Muscle layer of colon (tissue), 2 donors: ENCODE measurements at regions not wholly inside any gene's neighbourhood (a gene's known extent, or its start where the extent isn't known, plus 50 kb on each side); places are given as distances from the start of the nearest gene placed in this dataset.
"Not testable (repeated sequence)": the region's sequence is repeated elsewhere in the genome, so short reads cannot be mapped to it uniquely, and the experiment has no call there.

Experiments
- H3K27ac ChIP-seq: one replicate; pipeline ENCODE4 v1.7.0; 2013; ENCODE audit warnings: low read depth, mild to moderate bottlenecking, low read length, moderate library complexity
- H3K27me3 ChIP-seq, 2 donors: one replicate each; pipeline ENCODE4 v1.7.0; 2013; ENCODE audit warnings: low read length in 2 of 2, mild to moderate bottlenecking in 2 of 2; ENCODE audit not compliant: insufficient read depth in 2 of 2, control insufficient read depth in 1 of 2
- H3K36me3 ChIP-seq: one replicate; pipeline ENCODE4 v1.7.0; 2013; ENCODE audit warnings: mild to moderate bottlenecking, low read length; ENCODE audit not compliant: insufficient read depth
- H3K4me1 ChIP-seq: one replicate; pipeline ENCODE4 v1.7.0; 2013; ENCODE audit warnings: mild to moderate bottlenecking, low read length; ENCODE audit not compliant: insufficient read depth
- H3K4me3 ChIP-seq, 2 donors: one replicate each; pipeline ENCODE4 v1.7.0; 2013; ENCODE audit warnings: low read length in 2 of 2, low read depth in 1 of 2, mild to moderate bottlenecking in 1 of 2, moderate library complexity in 1 of 2
- H3K9ac ChIP-seq: one replicate; pipeline ENCODE4 v1.7.0; 2013; ENCODE audit warnings: low read length
- H3K9me3 ChIP-seq: one replicate; pipeline ENCODE4 v1.7.0; 2013; ENCODE audit warnings: mild to moderate bottlenecking, low read length
- donor health status: abdominal sarcoma.
- donor health status: Adenocarcinoma of cecum.

DNA sequence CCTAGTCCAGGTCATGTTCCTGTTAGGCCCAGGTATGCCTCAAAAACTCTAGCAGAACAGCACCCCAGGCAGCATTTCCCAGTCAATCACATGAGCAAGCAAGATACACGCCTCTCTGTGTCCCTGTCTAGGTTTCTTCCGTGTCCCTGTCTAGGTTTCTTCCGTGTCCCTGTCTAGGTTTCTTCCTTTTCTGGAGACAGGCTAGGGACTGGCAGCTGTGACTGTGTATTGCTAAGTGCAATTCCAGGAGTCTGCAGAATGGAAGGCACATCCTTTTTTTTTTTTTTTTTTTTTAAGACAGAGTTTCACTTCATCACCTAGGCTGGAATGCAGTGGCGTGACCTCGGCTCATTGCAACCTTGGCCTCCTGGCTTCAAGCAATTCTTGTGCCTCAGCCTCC, 77.6 kb downstream of the SETD4 start:
- no peak overlapping the region for H3K9ac ChIP-seq
- no peak overlapping the region for H3K4me3 ChIP-seq

DNA sequence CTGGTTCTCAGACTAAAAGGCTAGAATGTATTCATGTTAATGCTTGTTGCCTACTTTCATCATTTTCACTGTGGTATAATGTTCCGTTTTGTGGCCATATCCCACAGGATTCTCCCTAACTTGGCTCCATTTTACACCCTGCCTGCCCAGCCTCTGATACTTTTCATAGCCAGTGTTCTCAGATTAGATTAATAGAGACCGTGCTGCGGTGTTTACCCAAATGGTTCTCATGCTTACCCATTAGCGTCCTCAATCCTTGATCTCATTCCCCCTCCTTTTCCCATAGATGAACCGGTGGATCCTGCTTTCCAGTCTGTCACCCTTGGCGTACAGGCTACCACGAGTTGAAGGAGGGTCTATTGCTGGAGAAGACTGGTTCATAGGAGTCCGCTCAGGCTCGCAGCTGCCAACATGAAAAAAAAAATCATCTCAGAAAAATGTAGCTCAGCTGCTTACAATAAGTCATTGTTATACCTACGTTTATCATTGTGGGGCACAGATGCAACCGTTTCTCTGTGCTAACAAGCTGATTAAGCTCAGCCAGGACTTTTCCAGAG, 78.7 kb downstream of the SETD4 start:
- H3K4me1 ChIP-seq = no peaks in the 10 kb centered on the region
- H3K36me3 ChIP-seq = no peaks in the 10 kb centered on the region
- peaks cover 5% of the 10 kb centered on the region for H3K9me3 ChIP-seq
- no peak overlapping the region for H3K4me3 ChIP-seq
- H3K9ac ChIP-seq = no peak overlapping the region
- H3K27me3 ChIP-seq = no peaks in the 10 kb centered on the region
- H3K27ac ChIP-seq = no peak overlapping the region

More for the DNA sequence above, 77.6 kb downstream of the SETD4 start:
- Histone ChIP-seq H3K4me1 (no peaks in the 10 kb centered on the region), H3K36me3 (no peaks in the 10 kb centered on the region), H3K27ac (no peak overlapping the region), H3K27me3 (no peaks in the 10 kb centered on the region), H3K9me3 (peaks cover 5% of the 10 kb centered on the region)

DNA sequence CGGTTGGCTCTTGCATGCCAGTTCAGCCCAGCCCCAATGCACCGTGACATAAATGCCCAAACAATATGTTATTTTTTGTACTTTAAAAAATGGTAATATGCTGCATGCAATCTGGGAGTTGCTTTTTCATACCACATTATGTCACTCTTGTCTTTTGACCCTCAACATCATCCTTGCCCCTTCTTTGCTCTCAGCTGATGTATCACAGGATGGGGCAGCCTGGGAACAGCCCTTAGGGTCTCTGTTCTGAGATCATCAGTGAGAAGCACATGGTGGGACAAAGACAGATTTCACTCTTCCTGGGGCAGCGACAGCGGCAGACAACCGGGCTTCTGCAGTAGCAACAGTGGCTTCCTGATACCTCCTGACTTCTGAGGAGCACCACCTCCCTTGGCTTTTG, 79.5 kb downstream of the SETD4 start:
- Histone ChIP-seq H3K27me3 (no peaks in the 10 kb centered on the region), H3K9ac (no peak overlapping the region), H3K4me3 (no peak overlapping the region), H3K9me3 (peaks cover 5% of the 10 kb centered on the region), H3K36me3 (no peaks in the 10 kb centered on the region), H3K4me1 (no peaks in the 10 kb centered on the region), H3K27ac (no peak overlapping the region)

DNA sequence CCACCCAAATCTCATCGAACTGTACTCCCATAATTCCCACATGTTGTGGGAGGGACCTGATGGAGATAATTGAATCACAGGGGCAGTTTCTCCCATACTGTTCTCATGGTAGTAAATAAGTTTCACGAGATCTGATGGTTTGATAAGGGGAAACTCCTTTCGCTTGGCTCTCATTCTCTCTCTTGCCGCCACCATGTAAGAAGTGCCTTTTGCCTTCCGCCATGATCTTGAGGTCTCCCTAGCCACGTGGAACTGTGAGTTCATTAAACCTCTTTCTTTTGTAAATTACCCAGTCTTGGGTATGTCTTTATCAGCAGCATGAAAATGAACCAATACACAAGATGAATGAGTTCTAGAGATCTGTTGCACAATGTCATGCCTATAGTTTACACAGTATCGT, 82.5 kb downstream of the SETD4 start:
- not testable (repeated sequence) for H3K9ac ChIP-seq, H3K27ac ChIP-seq, H3K27me3 ChIP-seq, H3K4me3 ChIP-seq, H3K4me1 ChIP-seq, H3K36me3 ChIP-seq, H3K9me3 ChIP-seq

DNA sequence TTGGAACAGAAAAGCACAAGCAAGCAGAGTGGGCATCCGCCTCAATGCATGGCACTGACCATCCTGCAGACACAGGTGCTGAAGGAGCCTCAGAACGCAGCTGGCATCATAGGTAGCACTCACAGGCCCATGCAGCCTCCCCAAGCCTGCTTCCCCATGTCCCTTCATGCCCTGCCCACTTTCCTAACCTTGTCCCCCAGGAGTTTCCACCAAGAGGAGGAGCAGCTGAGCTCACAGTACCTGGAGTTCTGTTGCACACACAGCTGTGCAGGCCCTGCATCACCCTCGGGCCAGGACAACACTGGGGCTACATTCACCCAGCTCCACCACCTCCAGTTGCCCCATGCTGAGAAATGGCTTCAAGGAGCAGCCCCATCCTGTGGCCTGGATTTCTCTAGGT, 83.4 kb downstream of the SETD4 start:
- H3K27me3 ChIP-seq = no peaks in the 10 kb centered on the region
- no peak overlapping the region for H3K9ac ChIP-seq
- no peaks in the 10 kb centered on the region for H3K4me1 ChIP-seq
- H3K27ac ChIP-seq = no peak overlapping the region
- no peaks in the 10 kb centered on the region for H3K36me3 ChIP-seq
- H3K4me3 ChIP-seq = no peak overlapping the region
- H3K9me3 ChIP-seq = peaks cover 5% of the 10 kb centered on the region

DNA sequence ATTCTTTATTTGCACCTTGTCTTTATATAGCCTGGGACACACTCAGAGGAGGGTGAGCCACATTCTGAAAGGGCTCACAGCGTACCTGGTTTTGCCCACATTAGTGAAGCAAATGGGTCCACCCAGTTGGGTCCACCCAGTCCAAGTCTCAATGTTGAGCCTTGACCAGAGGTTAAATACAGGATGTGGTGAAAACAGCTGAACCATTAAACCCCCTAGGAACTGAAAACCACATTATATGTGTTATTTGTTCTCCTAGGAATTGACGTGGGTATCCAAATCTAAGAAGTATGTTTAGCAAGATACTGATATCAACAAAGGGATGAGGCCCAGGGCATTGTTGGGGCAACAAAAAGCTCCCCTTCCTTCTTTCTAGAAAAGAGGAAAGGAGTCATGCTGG, 83.8 kb downstream of the SETD4 start:
- H3K36me3 ChIP-seq = no peaks in the 10 kb centered on the region
- no peak overlapping the region for H3K4me3 ChIP-seq
- no peak overlapping the region for H3K27ac ChIP-seq
- H3K4me1 ChIP-seq = no peaks in the 10 kb centered on the region
- H3K27me3 ChIP-seq = no peaks in the 10 kb centered on the region
- peaks cover 5% of the 10 kb centered on the region for H3K9me3 ChIP-seq
- H3K9ac ChIP-seq = no peak overlapping the region

DNA sequence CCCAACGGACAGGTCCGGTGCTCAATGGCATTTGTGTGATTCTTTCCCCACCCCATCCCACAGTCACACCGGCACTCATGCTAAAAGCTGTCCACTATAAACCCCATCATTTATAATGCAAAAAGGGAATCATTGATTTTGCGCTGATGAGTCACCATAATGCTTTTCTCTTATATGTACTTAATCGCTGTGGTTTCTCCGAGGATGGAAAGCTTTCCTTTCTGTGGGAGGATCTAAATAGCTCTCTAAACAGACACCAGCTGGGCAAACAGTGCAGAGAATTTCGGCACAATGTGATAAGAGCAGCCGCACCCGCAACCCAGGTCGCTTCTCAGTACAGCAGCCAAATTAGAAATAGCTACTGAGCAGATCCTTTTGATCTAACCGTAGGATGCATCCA, 85.6 kb downstream of the SETD4 start:
- Histone ChIP-seq H3K9me3 (peaks cover 5% of the 10 kb centered on the region), H3K27me3 (no peaks in the 10 kb centered on the region), H3K4me3 (no peak overlapping the region), H3K27ac (no peak overlapping the region), H3K4me1 (no peaks in the 10 kb centered on the region), H3K9ac (no peak overlapping the region), H3K36me3 (no peaks in the 10 kb centered on the region)

DNA sequence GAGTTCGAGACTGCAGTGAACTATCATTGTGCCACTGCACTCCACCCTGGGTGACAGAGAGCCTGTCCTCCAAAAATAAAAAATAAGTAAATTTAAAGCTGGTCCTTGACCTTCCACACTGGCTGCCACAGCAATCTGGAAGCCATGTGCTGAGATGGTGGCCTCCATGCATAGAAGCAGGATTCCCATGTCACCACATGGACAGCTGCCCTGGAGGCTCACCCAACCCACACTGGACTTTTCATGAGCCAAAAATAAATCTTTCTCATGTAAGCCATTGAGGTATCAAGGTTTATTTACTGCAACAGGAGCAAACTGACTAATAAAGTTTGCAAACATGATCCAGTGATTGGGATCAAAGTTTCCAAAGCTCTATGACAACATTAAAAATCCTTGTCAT, 88.5 kb downstream of the SETD4 start:
- Histone ChIP-seq H3K36me3 (no peaks in the 10 kb centered on the region), H3K27me3 (no peaks in the 10 kb centered on the region)

DNA sequence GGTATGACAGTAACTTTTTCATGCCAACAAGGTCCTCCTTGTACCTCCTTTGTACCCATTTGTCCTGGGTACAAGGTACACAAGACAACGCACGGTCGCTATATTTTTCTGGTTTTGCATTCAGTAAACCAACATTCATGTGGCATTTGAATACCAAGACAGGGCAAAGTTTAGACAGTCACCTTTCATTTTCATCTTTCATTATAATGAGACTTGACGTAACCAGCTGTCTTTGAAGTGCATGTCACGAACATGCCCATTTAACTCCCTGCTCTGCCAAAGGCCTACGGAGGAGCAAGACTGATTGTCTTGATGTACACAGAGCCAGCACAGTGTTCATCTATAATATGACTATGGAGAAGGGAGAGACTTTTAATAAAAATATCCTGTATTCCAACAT, 91.0 kb downstream of the SETD4 start:
- Histone ChIP-seq H3K27ac (no peak overlapping the region), H3K9ac (no peak overlapping the region)

More for the DNA sequence above, 88.5 kb downstream of the SETD4 start:
- Histone ChIP-seq H3K27ac (no peak overlapping the region), H3K4me1 (no peaks in the 10 kb centered on the region), H3K9me3 (no peaks in the 10 kb centered on the region), H3K4me3 (no peak overlapping the region), H3K9ac (no peak overlapping the region)

DNA sequence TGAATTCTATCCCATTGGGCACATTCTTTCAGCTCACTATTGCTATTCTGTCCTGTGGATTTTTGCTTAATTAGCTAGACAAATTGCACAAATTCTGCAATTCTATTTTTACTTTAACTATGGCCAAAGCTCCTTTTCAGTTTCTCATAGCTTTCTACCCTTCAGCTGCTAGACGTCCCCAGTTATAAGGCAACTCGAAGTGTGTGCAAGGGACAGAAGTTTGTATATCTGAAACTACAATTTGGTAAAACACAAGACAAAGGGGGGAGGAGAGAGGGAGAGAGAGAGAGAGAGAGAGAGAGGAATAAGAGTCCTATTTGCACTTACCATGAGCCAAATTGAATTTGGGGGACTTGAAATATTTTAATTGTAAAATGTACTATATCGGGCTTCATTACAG, 91.8 kb downstream of the SETD4 start:
- no peak overlapping the region for H3K4me3 ChIP-seq
- H3K4me1 ChIP-seq = no peaks in the 10 kb centered on the region
- H3K9ac ChIP-seq = no peak overlapping the region
- H3K27me3 ChIP-seq = no peaks in the 10 kb centered on the region
- no peaks in the 10 kb centered on the region for H3K36me3 ChIP-seq
- H3K9me3 ChIP-seq = no peaks in the 10 kb centered on the region
- H3K27ac ChIP-seq = no peak overlapping the region

More for the DNA sequence above, 91.0 kb downstream of the SETD4 start:
- H3K27me3 ChIP-seq = no peaks in the 10 kb centered on the region
- H3K36me3 ChIP-seq = no peaks in the 10 kb centered on the region
- no peaks in the 10 kb centered on the region for H3K9me3 ChIP-seq
- no peak overlapping the region for H3K4me3 ChIP-seq
- H3K4me1 ChIP-seq = no peaks in the 10 kb centered on the region

DNA sequence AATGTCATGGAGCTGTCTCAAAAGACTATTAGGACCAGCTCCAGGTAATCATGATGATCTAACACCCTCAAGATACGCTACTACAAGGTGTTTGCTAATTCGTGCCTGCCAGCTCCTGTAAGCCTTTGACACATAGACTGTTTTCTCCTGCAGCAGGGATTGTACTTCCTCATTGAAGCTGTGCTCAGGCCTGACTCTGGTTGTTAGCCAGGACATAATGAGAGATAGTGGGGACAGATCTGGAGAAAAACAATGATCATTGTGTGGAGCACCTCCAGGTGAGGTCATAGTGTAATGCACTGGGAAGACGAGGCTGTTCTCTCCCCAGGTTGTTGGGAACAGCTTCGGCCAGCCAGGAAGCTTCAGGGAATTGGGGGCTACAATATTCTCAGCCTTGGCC, 94.6 kb downstream of the SETD4 start:
- Histone ChIP-seq H3K9me3 (no peaks in the 10 kb centered on the region), H3K4me1 (no peaks in the 10 kb centered on the region), H3K36me3 (no peaks in the 10 kb centered on the region), H3K27me3 (no peaks in the 10 kb centered on the region), H3K27ac (no peak overlapping the region), H3K9ac (no peak overlapping the region), H3K4me3 (no peak overlapping the region)

DNA sequence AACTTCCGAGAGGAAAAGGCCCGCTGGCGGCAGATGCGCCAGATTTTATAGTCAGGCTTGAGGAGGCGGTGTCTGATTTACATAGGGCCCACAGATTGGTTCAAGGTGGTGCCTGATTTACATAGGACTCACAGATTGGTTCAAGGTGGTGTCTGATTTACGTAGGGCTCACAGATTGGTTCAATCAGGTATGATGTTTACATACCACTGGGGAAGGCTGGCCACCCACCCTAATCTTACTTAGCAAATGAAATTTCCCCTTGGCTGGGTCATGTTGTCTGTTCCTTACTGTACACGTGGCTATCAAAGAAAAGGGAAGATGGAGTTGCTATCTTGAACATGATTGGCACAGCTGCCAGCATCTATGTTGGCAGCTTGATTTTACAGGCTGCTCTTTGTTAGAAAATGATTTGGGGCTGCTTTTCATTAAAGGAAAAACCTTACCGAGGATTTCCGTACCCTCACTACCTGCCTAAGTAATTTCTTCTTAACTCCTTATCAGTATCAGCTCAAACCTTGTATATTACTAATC, 96.3 kb downstream of the SETD4 start:
- Histone ChIP-seq H3K9ac (no peak overlapping the region), H3K27ac (no peak overlapping the region), H3K4me1 (no peaks in the 10 kb centered on the region), H3K4me3 (no peak overlapping the region), H3K36me3 (no peaks in the 10 kb centered on the region), H3K27me3 (no peaks in the 10 kb centered on the region), H3K9me3 (no peaks in the 10 kb centered on the region)
